ENCODE measurements at regions not wholly inside any gene's neighbourhood (a gene's known extent, or its start where the extent isn't known, plus 50 kb on each side); places are given as distances from the start of the nearest gene placed in this dataset.

DNA sequence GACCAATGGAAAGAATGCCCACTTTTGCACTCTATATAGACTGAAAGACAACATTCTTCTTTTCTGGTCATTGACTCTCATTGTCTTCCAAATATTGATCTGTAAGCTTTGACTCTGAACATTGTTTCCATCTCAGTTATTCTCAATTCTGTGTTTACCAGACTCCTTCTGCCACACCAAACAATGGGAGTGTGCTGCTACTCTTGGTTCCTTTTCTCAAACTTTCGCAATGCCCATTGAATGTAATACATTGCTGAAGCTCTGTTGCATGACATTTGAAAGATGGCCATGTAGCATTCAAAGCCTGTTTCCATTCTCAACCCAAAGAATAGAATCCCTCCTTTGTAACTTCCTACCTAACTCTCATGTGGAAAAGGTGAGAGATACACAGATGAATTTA, 136.2 kb downstream of the BTC start:
- no peak for TF ChIP-seq POLR2A (IDR thresholded peaks at IDR 0.05)
- TF ChIP-seq, protein P1, sequence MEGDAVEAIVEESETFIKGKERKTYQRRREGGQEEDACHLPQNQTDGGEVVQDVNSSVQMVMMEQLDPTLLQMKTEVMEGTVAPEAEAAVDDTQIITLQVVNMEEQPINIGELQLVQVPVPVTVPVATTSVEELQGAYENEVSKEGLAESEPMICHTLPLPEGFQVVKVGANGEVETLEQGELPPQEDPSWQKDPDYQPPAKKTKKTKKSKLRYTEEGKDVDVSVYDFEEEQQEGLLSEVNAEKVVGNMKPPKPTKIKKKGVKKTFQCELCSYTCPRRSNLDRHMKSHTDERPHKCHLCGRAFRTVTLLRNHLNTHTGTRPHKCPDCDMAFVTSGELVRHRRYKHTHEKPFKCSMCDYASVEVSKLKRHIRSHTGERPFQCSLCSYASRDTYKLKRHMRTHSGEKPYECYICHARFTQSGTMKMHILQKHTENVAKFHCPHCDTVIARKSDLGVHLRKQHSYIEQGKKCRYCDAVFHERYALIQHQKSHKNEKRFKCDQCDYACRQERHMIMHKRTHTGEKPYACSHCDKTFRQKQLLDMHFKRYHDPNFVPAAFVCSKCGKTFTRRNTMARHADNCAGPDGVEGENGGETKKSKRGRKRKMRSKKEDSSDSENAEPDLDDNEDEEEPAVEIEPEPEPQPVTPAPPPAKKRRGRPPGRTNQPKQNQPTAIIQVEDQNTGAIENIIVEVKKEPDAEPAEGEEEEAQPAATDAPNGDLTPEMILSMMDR (IDR thresholded peaks at IDR 0.05) = no peak
- TF ChIP-seq EP300 (IDR thresholded peaks at IDR 0.05) = no peak
